GM12892 (cell line): ENCODE measurements at regions not wholly inside any gene's neighbourhood (a gene's known extent, or its start where the extent isn't known, plus 50 kb on each side); places are given as distances from the start of the nearest gene placed in this dataset.

Experiments
- POLR2A ChIP-seq: IDR thresholded peaks from 2 replicates; pipeline ENCODE4 v1.6.1; 2011; ENCODE audit warnings: low read depth, low read length, control low read depth
- POLR2AphosphoS5 ChIP-seq: IDR thresholded peaks from 2 replicates; pipeline ENCODE4 v1.6.1; 2011; ENCODE audit warnings: low read depth, low read length, control low read depth

GRCh38 chr4:14168919-14169318 is 541.4 kb upstream of the BOD1L1 start:
- no peak for TF ChIP-seq POLR2AphosphoS5
- TF ChIP-seq POLR2A = no peak
